H1 (cell line): ENCODE measurements at regions not wholly inside any gene's neighbourhood (a gene's known extent, or its start where the extent isn't known, plus 50 kb on each side); places are given as distances from the start of the nearest gene placed in this dataset.

Experiments
- CTCF ChIA-PET: fragments of 300-600 bp; sonication (Branson Sonifier 250); formaldehyde crosslinking; loops from one replicate; lab custom pipeline; 2021; ENCODE audit not compliant: partially characterized antibody; lab: Charles Lee
- POLR2A ChIA-PET: fragments of 300-600 bp; sonication (Branson Sonifier 250); formaldehyde crosslinking; loops from one replicate; lab custom pipeline; 2021; ENCODE audit warnings: inconsistent platforms; ENCODE audit not compliant: partially characterized antibody; lab: Charles Lee
- DNase-seq, 2 experiments: peaks; one replicate each; pipeline versions ENCODE4 v3.0.0 to v3.0.0-alpha.2; 2010 to 2022; ENCODE audit warnings: low spot score in 2 of 2, low read depth in 1 of 2, mixed read lengths in 1 of 2
- FAIRE-seq: peaks from 2 replicates; lab custom pipeline; 2011; peaks lifted over from hg19 to GRCh38; lab: Jason Lieb, UNC
- H2AFZ ChIP-seq: 2 replicates; pipeline ENCODE4 v1.8.1; 2012; ENCODE audit warnings: low read length, inconsistent platforms
- H2AK5ac ChIP-seq: 2 replicates; pipeline ENCODE4 v1.6.1; 2013; ENCODE audit warnings: low read depth, low read length
- H2BK120ac ChIP-seq: replicated peaks from 2 replicates; pipeline ENCODE3; 2013; ENCODE audit warnings: low read depth, low read length, inconsistent platforms
- H2BK12ac ChIP-seq: 2 replicates; pipeline ENCODE4 v1.6.1; 2013; ENCODE audit warnings: low read depth, low read length
- H2BK15ac ChIP-seq: 2 replicates; pipeline ENCODE4 v1.6.1; 2013; ENCODE audit warnings: low read length
- H2BK20ac ChIP-seq: 2 replicates; pipeline ENCODE4 v1.6.1; 2013; ENCODE audit warnings: low read length
- H2BK5ac ChIP-seq: 2 replicates; pipeline ENCODE4 v1.6.1; 2013; ENCODE audit warnings: low read depth, low read length
- H3K14ac ChIP-seq: 2 replicates; pipeline ENCODE4 v1.6.1; 2013; ENCODE audit warnings: inconsistent platforms; ENCODE audit not compliant: insufficient read length
- H3K18ac ChIP-seq: 2 replicates; pipeline ENCODE4 v1.6.1; 2013; ENCODE audit warnings: low read length; ENCODE audit errors: extremely low read depth
- H3K23ac ChIP-seq: 2 replicates; pipeline ENCODE4 v1.6.1; 2013; ENCODE audit warnings: inconsistent platforms; ENCODE audit not compliant: insufficient read length
- H3K23me2 ChIP-seq: 2 replicates; pipeline ENCODE4 v1.6.1; 2013; ENCODE audit warnings: low read depth, low read length
- H3K27ac ChIP-seq: 2 replicates; pipeline ENCODE4 v1.6.1; 2011; ENCODE audit warnings: low read depth, low read length, inconsistent platforms
- H3K27me3 ChIP-seq, 4 experiments: replicated peaks in 1 of 4; 1 replicate in 1 of 4; 2 replicates in 3 of 4; pipeline versions ENCODE4 v1.6.1 to v1.8.1; 2011 to 2013; ENCODE audit warnings: low read length in 3 of 4, mild to moderate bottlenecking in 3 of 4, inconsistent platforms in 2 of 4, mixed read lengths in 2 of 4, moderate library complexity in 1 of 4; ENCODE audit not compliant: control insufficient read depth in 3 of 4, insufficient read depth in 3 of 4; ENCODE audit errors: extremely low read depth in 1 of 4
- H3K36me3 ChIP-seq, 4 experiments: 2 replicates each; pipeline versions ENCODE4 v1.6.1 to v1.8.1; 2011 to 2013; ENCODE audit warnings: mild to moderate bottlenecking in 4 of 4, low read length in 3 of 4, moderate library complexity in 2 of 4, control low read depth in 1 of 4, inconsistent platforms in 1 of 4; ENCODE audit not compliant: insufficient read depth in 4 of 4, control insufficient read depth in 2 of 4
- H3K4ac ChIP-seq: replicated peaks from 2 replicates; pipeline ENCODE3; 2013; ENCODE audit warnings: low read length, low read depth, mixed read lengths, inconsistent platforms; ENCODE audit not compliant: insufficient read length
- H3K4me1 ChIP-seq, 4 experiments: replicated peaks in 1 of 4; 1 replicate in 1 of 4; 2 replicates in 3 of 4; pipeline versions ENCODE4 v1.6.1 to v1.8.1; 2011 to 2013; ENCODE audit warnings: low read length in 3 of 4, inconsistent platforms in 2 of 4, mixed read lengths in 1 of 4; ENCODE audit not compliant: insufficient read depth in 4 of 4, control insufficient read depth in 3 of 4
- H3K4me2 ChIP-seq, 2 experiments: 2 replicates each; pipeline versions ENCODE4 v1.6.1 to v1.8.1; 2011 to 2013; ENCODE audit warnings: low read depth in 2 of 2, low read length in 2 of 2, control low read depth in 1 of 2, inconsistent platforms in 1 of 2, mild to moderate bottlenecking in 1 of 2; ENCODE audit not compliant: insufficient read depth in 1 of 2
- H3K4me3 ChIP-seq, 4 experiments: fragments of 200-600, 300-600 bp in 1 of 4; sonication (generic), shearing (Covaris generic), sonication (Bioruptor Twin) in 1 of 4; 2 replicates each; pipeline versions ENCODE4 v1.5.1 to v1.8.1; 2011 to 2016; ENCODE audit warnings: low read length in 4 of 4, low read depth in 3 of 4, control low read depth in 2 of 4, inconsistent platforms in 2 of 4, mild to moderate bottlenecking in 2 of 4, mixed read lengths in 1 of 4, moderate library complexity in 1 of 4; ENCODE audit not compliant: insufficient read depth in 2 of 4; ENCODE audit errors: extremely low read depth in 1 of 4
- H3K56ac ChIP-seq: replicated peaks from 2 replicates; pipeline ENCODE3; 2013; ENCODE audit warnings: low read depth, mild to moderate bottlenecking, mixed read lengths, low read length, inconsistent platforms; ENCODE audit not compliant: insufficient read length
- H3K79me1 ChIP-seq: 2 replicates; pipeline ENCODE4 v1.6.1; 2013; ENCODE audit warnings: low read depth, low read length, control low read depth
- H3K79me2 ChIP-seq, 2 experiments: 2 replicates each; pipeline versions ENCODE4 v1.6.1 to v1.8.1; 2012 to 2013; ENCODE audit warnings: low read length in 2 of 2, mild to moderate bottlenecking in 2 of 2, inconsistent platforms in 1 of 2; ENCODE audit not compliant: insufficient read depth in 2 of 2, control insufficient read depth in 1 of 2
- H3K9ac ChIP-seq, 4 experiments: replicated peaks in 1 of 4; 1 replicate in 1 of 4; 2 replicates in 3 of 4; pipeline versions ENCODE4 v1.6.1 to v1.8.1; 2011 to 2013; ENCODE audit warnings: low read depth in 3 of 4, low read length in 3 of 4, control low read depth in 2 of 4, mild to moderate bottlenecking in 2 of 4, moderate library complexity in 2 of 4, inconsistent platforms in 1 of 4; ENCODE audit errors: extremely low read depth in 1 of 4
- H3K9me3 ChIP-seq, 2 experiments: 2 replicates each; pipeline versions ENCODE4 v1.6.1 to v1.8.1; 2012 to 2013; ENCODE audit warnings: mild to moderate bottlenecking in 2 of 2, moderate library complexity in 2 of 2, control low read depth in 1 of 2, inconsistent platforms in 1 of 2, low read depth in 1 of 2, low read length in 1 of 2, mixed read lengths in 1 of 2; ENCODE audit not compliant: insufficient read depth in 2 of 2
- H4K20me1 ChIP-seq, 2 experiments: replicated peaks in 1 of 2; 2 replicates each; pipeline versions ENCODE3 to v1.8.1; 2011 to 2013; ENCODE audit warnings: inconsistent platforms in 2 of 2, low read length in 2 of 2, mild to moderate bottlenecking in 1 of 2; ENCODE audit not compliant: insufficient read depth in 2 of 2, control insufficient read depth in 1 of 2
- H4K5ac ChIP-seq: 2 replicates; pipeline ENCODE4 v1.6.1; 2013; ENCODE audit warnings: low read length, low read depth, mixed read lengths, inconsistent platforms; ENCODE audit not compliant: insufficient read length
- H4K8ac ChIP-seq: 2 replicates; pipeline ENCODE4 v1.8.0; 2013; ENCODE audit warnings: mild to moderate bottlenecking, moderate library complexity, low read length, inconsistent platforms; ENCODE audit not compliant: insufficient read depth; ENCODE audit errors: extremely low read depth
- H4K91ac ChIP-seq: replicated peaks from 2 replicates; pipeline ENCODE3; 2013; ENCODE audit warnings: low read length, mixed read lengths, inconsistent platforms; ENCODE audit not compliant: insufficient read length
- ASH2L ChIP-seq: fragments of 200-600, 300-600 bp; sonication (generic); IDR thresholded peaks from one replicate; pipeline ENCODE4 v1.7.1; 2017; ENCODE audit warnings: low read length
- BACH1 ChIP-seq: IDR thresholded peaks from 2 replicates; pipeline ENCODE4 v1.6.1; 2012; ENCODE audit warnings: low read length, improper control_type of control experiment
- CBX5 ChIP-seq: fragments of 300-800, 300-1000 bp; sonication (generic); IDR thresholded peaks from 2 replicates; pipeline ENCODE4 v1.7.1; 2016; ENCODE audit warnings: antibody characterized with exemption, low read length, low read depth
- CREB1 ChIP-seq: IDR thresholded peaks from 2 replicates; pipeline ENCODE4 v1.6.1; 2012; ENCODE audit warnings: inconsistent platforms
- CTCF ChIP-seq, 3 experiments: IDR thresholded peaks; 1 replicate in 2 of 3; 2 replicates in 1 of 3; pipeline versions ENCODE4 v1.5.1 to v1.6.1; 2011; ENCODE audit warnings: low read length in 3 of 3, mild to moderate bottlenecking in 3 of 3, inconsistent platforms in 2 of 3, low read depth in 1 of 3, moderate library complexity in 1 of 3; ENCODE audit not compliant: insufficient read depth in 1 of 3; ENCODE audit errors: control extremely low read depth in 1 of 3
- HDAC2 ChIP-seq, 2 experiments: fragments of 300-600 bp in 1 of 2; sonication (generic) in 1 of 2; IDR thresholded peaks; 2 replicates each; pipeline ENCODE4 v1.6.1; 2011 to 2012; ENCODE audit warnings: low read depth in 2 of 2, low read length in 2 of 2, mild to moderate bottlenecking in 2 of 2, moderate library complexity in 2 of 2, borderline replicate concordance in 1 of 2, inconsistent platforms in 1 of 2
- KDM4A ChIP-seq: IDR thresholded peaks from one replicate; pipeline ENCODE4 v1.7.1; 2012; ENCODE audit warnings: low read depth, mild to moderate bottlenecking, moderate library complexity, low read length, inconsistent platforms; ENCODE audit not compliant: severe bottlenecking
- NRF1 ChIP-seq: IDR thresholded peaks from 2 replicates; pipeline ENCODE4 v1.6.1; 2011; ENCODE audit warnings: mild to moderate bottlenecking, low read depth, low read length, improper control_type of control experiment
- SIRT6 ChIP-seq: IDR thresholded peaks from one replicate; pipeline ENCODE4 v1.7.1; 2012; ENCODE audit warnings: low read length, inconsistent platforms
- WGBS, 2 experiments: shearing (Covaris generic) in 1 of 2; methylation state at CpG; one replicate each; pipeline versions ENCODE4 v1.1.6 to v1.1.7; 2013 to 2015; ENCODE audit warnings: low lambda C conversion rate in 2 of 2, mixed read lengths in 2 of 2, inconsistent platforms in 1 of 2, low coverage in 1 of 2, missing lambda C conversion rate in 1 of 2; ENCODE audit not compliant: insufficient replicate concordance in 2 of 2, insufficient coverage in 1 of 2, insufficient read length in 1 of 2; ENCODE audit errors: extremely low coverage in 1 of 2, missing lambda C conversion rate in 1 of 2; 5-methylcytosine and 5-hydroxymethylcytosine counted together

GRCh38 chr4:1579001-1579900 is 104.9 kb downstream of the FAM53A start:
- Histone ChIP-seq H3K79me2 (no peaks in the 10 kb centered on the region), H3K36me3 (no peaks in the 10 kb centered on the region), H2BK5ac (peak overlapping the region; percentile 16; the same call in 1 of the 2 replicates), H3K27ac (no peak overlapping the region), H2BK15ac (no peak overlapping the region), H3K9ac (no peak overlapping the region), H3K56ac (no peak overlapping the region), H4K91ac (no peak overlapping the region), H3K4me2 (peak overlapping the region; percentile 65 to 85), H4K5ac (no peak overlapping the region), H4K8ac (peak overlapping the region; percentile 57), H2AK5ac (no peak overlapping the region), H3K9me3 (peaks cover 0 to 3% of the 10 kb centered on the region in 2 experiments; a peak in 1 of 4 replicates), H3K4ac (no peak overlapping the region), H2BK12ac (peak overlapping the region; percentile 50; the same call in 1 of the 2 replicates), H2BK20ac (no peak overlapping the region), H2AFZ (no peak overlapping the region), H3K14ac (no peak overlapping the region), H3K27me3 (no peaks in the 10 kb centered on the region; a peak in 2 of 7 replicates), H2BK120ac (no peak overlapping the region), H3K23ac (no peak overlapping the region), H3K23me2 (peaks cover 9% of the 10 kb centered on the region; the same call in 1 of the 2 replicates), H4K20me1 (no peaks in the 10 kb centered on the region), H3K4me3 (peak overlapping the region; percentile 55 to 90 (median 64)), H3K18ac (no peak overlapping the region), H3K4me1 (peaks cover 0 to 20% (median 13%) of the 10 kb centered on the region in 4 experiments; a peak in 6 of 7 replicates), H3K79me1 (no peaks in the 10 kb centered on the region)
- 4% methylated on average over 37 of the region's 91 CpGs; no CpG with 5 or more reads in 1 of the 2 experiments for WGBS, 2 experiments
- ChIA-PET POLR2A (interaction anchor here (0.7 to 1.2 kb wide), 5 partner anchors 9 to 98 kb away, joined by 3 to 4 read pairs (median 4); no protein-coding TSS in a partner anchor), CTCF (interaction anchor here (1.2 to 1.4 kb wide), 2 partner anchors 11 to 31 kb away, joined by 3 to 7 read pairs; no protein-coding TSS in a partner anchor)
- DNase-seq (peak in 1 of 2 experiments; percentile 79), FAIRE-seq (no peak)
- TF ChIP-seq ASH2L (no peak), HDAC2 (IDR thresholded peaks at IDR 0.05; ENCODE audit: borderline replicate concordance in 1 of 2, low read depth in 2 of 2, low read length in 2 of 2) (peak in 1 of 2 experiments; percentile 65; a peak in 1 of 4 replicates), CREB1 (peak; percentile 62; the same call in 1 of the 2 replicates), BACH1 (peak; percentile 84), CTCF (IDR thresholded peaks at IDR 0.05; ENCODE audit: control extremely low read depth in 1 of 3, insufficient read depth in 1 of 3, low read depth in 1 of 3, low read length in 3 of 3) (peak in 1 of 3 experiments; percentile 46; a peak in 1 of 4 replicates), NRF1 (no peak), KDM4A (peak; percentile 53), CBX5 (no peak), SIRT6 (no peak)
